SK-N-SH (cell line): ENCODE measurements at regions not wholly inside any gene's neighbourhood (a gene's known extent, or its start where the extent isn't known, plus 50 kb on each side); places are given as distances from the start of the nearest gene placed in this dataset.

Experiments used
- CTCF ChIA-PET: fragments of 300-600, 350-600 bp; formaldehyde crosslinking; extraction: SDS; loops from one replicate; lab custom pipeline; 2021; lab: Yijun Ruan, JAX
- POLR2A ChIA-PET: fragments of 350-600 bp; sonication (Branson Sonifier 250); formaldehyde crosslinking; extraction: SDS; loops from one replicate; lab custom pipeline; 2020; ENCODE audit warnings: antibody characterized with exemption, inconsistent platforms; lab: Yijun Ruan, JAX
- DNase-seq: peaks from one replicate; pipeline ENCODE4 v3.0.0; 2012
- H2AFZ ChIP-seq: fragments of 200-600 bp; sonication (generic); 2 replicates; pipeline ENCODE4 v1.8.1; 2016; ENCODE audit warnings: antibody characterized with exemption, mild to moderate bottlenecking, low read depth
- H3F3A ChIP-seq: fragments of 200-600 bp; sonication (generic); replicated peaks from 2 replicates; pipeline ENCODE3; 2016; ENCODE audit warnings: antibody characterized with exemption, mild to moderate bottlenecking; ENCODE audit not compliant: insufficient read depth
- H3K27ac ChIP-seq, 2 experiments: fragments of 200-500 bp in 1 of 2; fragments of 200-600 bp in 1 of 2; sonication (Bioruptor generic) in 1 of 2; sonication (generic), shearing (Covaris generic) in 1 of 2; 2 replicates each; pipeline versions ENCODE4 v1.5.1 to v1.6.1; 2014 to 2016; ENCODE audit warnings: low read depth in 2 of 2, inconsistent platforms in 1 of 2, low read length in 1 of 2, mild to moderate bottlenecking in 1 of 2, mixed read lengths in 1 of 2
- H3K27me3 ChIP-seq: fragments of 200-600 bp; sonication (generic), shearing (Covaris generic); 2 replicates; pipeline ENCODE4 v1.6.1; 2016; ENCODE audit warnings: mixed run types; ENCODE audit not compliant: insufficient read depth
- H3K36me3 ChIP-seq, 2 experiments: fragments of 200-500 bp in 1 of 2; fragments of 200-600 bp in 1 of 2; sonication (Bioruptor generic) in 1 of 2; sonication (generic) in 1 of 2; replicated peaks in 1 of 2; 2 replicates each; pipeline versions ENCODE3 to v1.5.1; 2014 to 2016; ENCODE audit warnings: low read length in 1 of 2, mild to moderate bottlenecking in 1 of 2; ENCODE audit not compliant: insufficient read depth in 2 of 2, control insufficient read depth in 1 of 2
- H3K4me1 ChIP-seq, 2 experiments: fragments of 200-500 bp in 1 of 2; fragments of 200-600 bp in 1 of 2; sonication (Bioruptor generic) in 1 of 2; sonication (generic), shearing (Covaris generic) in 1 of 2; 2 replicates each; pipeline versions ENCODE4 v1.5.1 to v1.6.1; 2014 to 2016; ENCODE audit warnings: low read depth in 1 of 2, low read length in 1 of 2, mixed run types in 1 of 2; ENCODE audit not compliant: insufficient read depth in 2 of 2, control insufficient read depth in 1 of 2
- H3K4me2 ChIP-seq: fragments of 200-600 bp; sonication (generic), shearing (Covaris generic); 2 replicates; pipeline ENCODE4 v1.6.1; 2017; ENCODE audit warnings: mixed run types
- H3K4me3 ChIP-seq, 2 experiments: fragments of 200-500 bp in 1 of 2; fragments of 200-600 bp in 1 of 2; sonication (Bioruptor generic) in 1 of 2; sonication (generic), shearing (Covaris generic) in 1 of 2; 2 replicates each; pipeline versions ENCODE4 v1.5.1 to v1.8.1; 2014 to 2016; ENCODE audit warnings: low read depth in 2 of 2, inconsistent platforms in 1 of 2, low read length in 1 of 2, mild to moderate bottlenecking in 1 of 2, mixed read lengths in 1 of 2, moderate library complexity in 1 of 2
- H3K79me2 ChIP-seq: fragments of 200-600 bp; sonication (generic); 2 replicates; pipeline ENCODE4 v1.8.1; 2017; ENCODE audit warnings: mild to moderate bottlenecking; ENCODE audit not compliant: insufficient read depth
- H3K9ac ChIP-seq: fragments of 200-600 bp; sonication (generic); 2 replicates; pipeline ENCODE4 v1.6.1; 2017; ENCODE audit warnings: mixed run types
- H3K9me2 ChIP-seq: fragments of 200-600 bp; sonication (generic); 2 replicates; pipeline ENCODE4 v1.6.1; 2017; ENCODE audit warnings: mixed run types
- H3K9me3 ChIP-seq: fragments of 200-600 bp; sonication (generic); 2 replicates; pipeline ENCODE4 v1.6.1; 2017; ENCODE audit warnings: mixed run types, mild to moderate bottlenecking, moderate library complexity
- H4K20me1 ChIP-seq: fragments of 200-600 bp; sonication (generic); 2 replicates; pipeline ENCODE4 v1.6.1; 2017; ENCODE audit warnings: mild to moderate bottlenecking, mixed run types; ENCODE audit not compliant: insufficient read depth
- CHD2 ChIP-seq: fragments of 150-350 bp; IDR thresholded peaks from 2 replicates; pipeline ENCODE4 v1.6.1; 2018; ENCODE audit warnings: low read length; ENCODE audit not compliant: partially characterized antibody
- EP300 ChIP-seq, 2 experiments: IDR thresholded peaks; 2 replicates each; pipeline versions ENCODE4 v1.4.0 to v1.6.1; 2012; ENCODE audit warnings: borderline replicate concordance in 1 of 2, low read depth in 1 of 2, low read length in 1 of 2
- FOXJ3 ChIP-seq: sonication (generic); formaldehyde crosslinking; IDR thresholded peaks from 2 replicates; pipeline ENCODE4 v1.5.1; 2020; ENCODE audit warnings: mild to moderate bottlenecking, missing genetic modification reagents
- GABPA ChIP-seq: IDR thresholded peaks from 2 replicates; pipeline ENCODE4 v1.4.0; 2012; ENCODE audit warnings: low read depth, mild to moderate bottlenecking
- JUND ChIP-seq: IDR thresholded peaks from 2 replicates; pipeline ENCODE4 v1.4.0; 2012
- MAX ChIP-seq: IDR thresholded peaks from 2 replicates; pipeline ENCODE4 v1.4.0; 2012; ENCODE audit warnings: low read depth
- MEF2A ChIP-seq: IDR thresholded peaks from 2 replicates; pipeline ENCODE4 v1.4.0; 2012; ENCODE audit warnings: low read depth, borderline replicate concordance
- NRF1 ChIP-seq: IDR thresholded peaks from 2 replicates; pipeline ENCODE4 v1.6.1; 2012; ENCODE audit warnings: low read depth, mild to moderate bottlenecking, low read length
- POLR2AphosphoS5 ChIP-seq: IDR thresholded peaks from 2 replicates; pipeline ENCODE4 v1.6.1; 2012; ENCODE audit warnings: low read depth, low read length
- RCOR1 ChIP-seq: fragments of 150-350 bp; IDR thresholded peaks from 2 replicates; pipeline ENCODE4 v1.6.1; 2017; ENCODE audit warnings: antibody characterized with exemption, low read length
- RFX5 ChIP-seq: IDR thresholded peaks from 2 replicates; pipeline ENCODE4 v1.6.1; 2012; ENCODE audit warnings: mild to moderate bottlenecking, improper control_type of control experiment, low read length
- SMC3 ChIP-seq: IDR thresholded peaks from 2 replicates; pipeline ENCODE4 v1.6.1; 2012; ENCODE audit warnings: low read depth, low read length, improper control_type of control experiment
- TAF1 ChIP-seq: IDR thresholded peaks from 2 replicates; pipeline ENCODE4 v1.6.1; 2012; ENCODE audit warnings: low read depth, mild to moderate bottlenecking, low read length, moderate library complexity, borderline replicate concordance
- TCF12 ChIP-seq: IDR thresholded peaks from 2 replicates; pipeline ENCODE4 v1.4.0; 2012
- USF1 ChIP-seq: IDR thresholded peaks from 2 replicates; pipeline ENCODE4 v1.4.0; 2012; ENCODE audit warnings: low read depth, borderline replicate concordance
- USF2 ChIP-seq: fragments of 150-350 bp; IDR thresholded peaks from 2 replicates; pipeline ENCODE4 v1.6.1; 2017; ENCODE audit warnings: antibody characterized with exemption, low read length, low read depth, borderline replicate concordance
- YY1 ChIP-seq: IDR thresholded peaks from 2 replicates; pipeline ENCODE4 v1.4.0; 2012; ENCODE audit warnings: low read depth, mild to moderate bottlenecking
- ZBTB33 ChIP-seq: IDR thresholded peaks from 2 replicates; pipeline ENCODE4 v1.4.0; 2012; ENCODE audit warnings: low read depth, borderline replicate concordance
- WGBS: methylation state at CpG from one replicate; pipeline ENCODE4 v1.1.6; 2017; ENCODE audit warnings: low lambda C conversion rate; 5-methylcytosine and 5-hydroxymethylcytosine counted together
- TF ChIP-seq, protein P1 (sequence below): IDR thresholded peaks from 2 replicates; pipeline ENCODE4 v1.6.1; 2012; ENCODE audit warnings: mild to moderate bottlenecking, low read depth, low read length, moderate library complexity
- TF ChIP-seq, protein P2 (sequence below): fragments of 200-600 bp; sonication (generic); IDR thresholded peaks from 2 replicates; pipeline ENCODE4 v1.6.1; 2017; ENCODE audit warnings: antibody characterized with exemption, mild to moderate bottlenecking, moderate library complexity

DNA sequence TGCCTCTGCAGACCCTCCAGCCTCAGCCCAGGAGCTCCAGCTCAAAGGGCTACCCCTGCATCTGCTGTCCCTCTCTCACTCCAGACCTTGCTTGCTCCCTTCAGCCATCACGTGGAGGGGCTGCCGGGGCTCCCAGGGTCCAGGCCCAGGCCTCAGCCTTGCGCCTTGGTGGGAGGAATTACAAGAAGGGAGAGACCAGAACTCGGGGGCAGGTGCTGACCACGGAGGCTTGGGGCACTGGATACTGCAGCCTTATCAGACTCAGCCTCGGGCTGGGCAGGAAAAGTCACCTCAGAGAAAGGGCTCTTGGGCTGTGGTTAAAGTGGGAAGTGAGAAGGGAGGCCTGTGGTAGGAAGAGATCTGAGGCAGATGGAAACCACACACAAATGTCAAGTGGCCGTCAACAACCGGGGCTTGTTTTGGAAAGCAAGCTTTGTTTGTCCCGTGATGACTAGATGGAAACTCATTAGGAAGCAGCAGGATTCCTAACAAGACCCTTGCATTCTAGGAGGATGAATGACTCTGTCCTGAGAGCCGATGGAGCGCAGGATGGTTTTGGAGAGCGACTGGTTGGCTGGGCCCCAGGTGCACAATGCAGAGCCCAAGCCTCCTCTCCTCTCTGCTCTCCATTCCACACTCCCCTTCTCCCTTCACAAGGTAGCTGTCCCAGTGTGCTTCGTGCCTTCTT is 1321.7 kb downstream of the TBC1D22A start:
- TF ChIP-seq MAX (no peak), RFX5 (no peak), EP300 (IDR thresholded peaks at IDR 0.05; ENCODE audit: borderline replicate concordance in 1 of 2, low read depth in 1 of 2, low read length in 1 of 2) (no peak), MEF2A (no peak), POLR2AphosphoS5 (no peak), JUND (no peak), FOXJ3 (no peak), USF2 (no peak), NRF1 (no peak), TAF1 (no peak), YY1 (no peak), CHD2 (no peak), RCOR1 (no peak), USF1 (no peak), GABPA (no peak), TCF12 (no peak), SMC3 (no peak), ZBTB33 (no peak)
- TF ChIP-seq, protein P1, sequence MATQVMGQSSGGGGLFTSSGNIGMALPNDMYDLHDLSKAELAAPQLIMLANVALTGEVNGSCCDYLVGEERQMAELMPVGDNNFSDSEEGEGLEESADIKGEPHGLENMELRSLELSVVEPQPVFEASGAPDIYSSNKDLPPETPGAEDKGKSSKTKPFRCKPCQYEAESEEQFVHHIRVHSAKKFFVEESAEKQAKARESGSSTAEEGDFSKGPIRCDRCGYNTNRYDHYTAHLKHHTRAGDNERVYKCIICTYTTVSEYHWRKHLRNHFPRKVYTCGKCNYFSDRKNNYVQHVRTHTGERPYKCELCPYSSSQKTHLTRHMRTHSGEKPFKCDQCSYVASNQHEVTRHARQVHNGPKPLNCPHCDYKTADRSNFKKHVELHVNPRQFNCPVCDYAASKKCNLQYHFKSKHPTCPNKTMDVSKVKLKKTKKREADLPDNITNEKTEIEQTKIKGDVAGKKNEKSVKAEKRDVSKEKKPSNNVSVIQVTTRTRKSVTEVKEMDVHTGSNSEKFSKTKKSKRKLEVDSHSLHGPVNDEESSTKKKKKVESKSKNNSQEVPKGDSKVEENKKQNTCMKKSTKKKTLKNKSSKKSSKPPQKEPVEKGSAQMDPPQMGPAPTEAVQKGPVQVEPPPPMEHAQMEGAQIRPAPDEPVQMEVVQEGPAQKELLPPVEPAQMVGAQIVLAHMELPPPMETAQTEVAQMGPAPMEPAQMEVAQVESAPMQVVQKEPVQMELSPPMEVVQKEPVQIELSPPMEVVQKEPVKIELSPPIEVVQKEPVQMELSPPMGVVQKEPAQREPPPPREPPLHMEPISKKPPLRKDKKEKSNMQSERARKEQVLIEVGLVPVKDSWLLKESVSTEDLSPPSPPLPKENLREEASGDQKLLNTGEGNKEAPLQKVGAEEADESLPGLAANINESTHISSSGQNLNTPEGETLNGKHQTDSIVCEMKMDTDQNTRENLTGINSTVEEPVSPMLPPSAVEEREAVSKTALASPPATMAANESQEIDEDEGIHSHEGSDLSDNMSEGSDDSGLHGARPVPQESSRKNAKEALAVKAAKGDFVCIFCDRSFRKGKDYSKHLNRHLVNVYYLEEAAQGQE = no peak
- TF ChIP-seq, protein P2, sequence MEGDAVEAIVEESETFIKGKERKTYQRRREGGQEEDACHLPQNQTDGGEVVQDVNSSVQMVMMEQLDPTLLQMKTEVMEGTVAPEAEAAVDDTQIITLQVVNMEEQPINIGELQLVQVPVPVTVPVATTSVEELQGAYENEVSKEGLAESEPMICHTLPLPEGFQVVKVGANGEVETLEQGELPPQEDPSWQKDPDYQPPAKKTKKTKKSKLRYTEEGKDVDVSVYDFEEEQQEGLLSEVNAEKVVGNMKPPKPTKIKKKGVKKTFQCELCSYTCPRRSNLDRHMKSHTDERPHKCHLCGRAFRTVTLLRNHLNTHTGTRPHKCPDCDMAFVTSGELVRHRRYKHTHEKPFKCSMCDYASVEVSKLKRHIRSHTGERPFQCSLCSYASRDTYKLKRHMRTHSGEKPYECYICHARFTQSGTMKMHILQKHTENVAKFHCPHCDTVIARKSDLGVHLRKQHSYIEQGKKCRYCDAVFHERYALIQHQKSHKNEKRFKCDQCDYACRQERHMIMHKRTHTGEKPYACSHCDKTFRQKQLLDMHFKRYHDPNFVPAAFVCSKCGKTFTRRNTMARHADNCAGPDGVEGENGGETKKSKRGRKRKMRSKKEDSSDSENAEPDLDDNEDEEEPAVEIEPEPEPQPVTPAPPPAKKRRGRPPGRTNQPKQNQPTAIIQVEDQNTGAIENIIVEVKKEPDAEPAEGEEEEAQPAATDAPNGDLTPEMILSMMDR = no peak
- 11% methylated on average over 12 of the region's 13 CpGs for WGBS
- DNase-seq = no peak
- no peaks in the 10 kb centered on the region for H3K4me1 ChIP-seq
- no peaks in the 10 kb centered on the region for H3K36me3 ChIP-seq
- H3K9me3 ChIP-seq = no peaks in the 10 kb centered on the region
- H3K27me3 ChIP-seq = peaks cover 14% of the 10 kb centered on the region
- no peak overlapping the region for H3K4me2 ChIP-seq
- POLR2A ChIA-PET = no interaction called here
- no peaks in the 10 kb centered on the region for H3K79me2 ChIP-seq
- no peak overlapping the region for H3K9ac ChIP-seq
- no peak overlapping the region for H3K4me3 ChIP-seq
- CTCF ChIA-PET = no interaction called here
- H3K27ac ChIP-seq = no peak overlapping the region
- H3K9me2 ChIP-seq = no peaks in the 10 kb centered on the region
- H2AFZ ChIP-seq = no peak overlapping the region
- no peaks in the 10 kb centered on the region for H4K20me1 ChIP-seq
- no peaks in the 10 kb centered on the region for H3F3A ChIP-seq
